ENCODE measurements at regions not wholly inside any gene's neighbourhood (a gene's known extent, or its start where the extent isn't known, plus 50 kb on each side); places are given as distances from the start of the nearest gene placed in this dataset.

- peak; percentile 5 for DNase-seq (ENCODE audit: low read depth, low spot score)
- in situ Hi-C loops (cut with HindIII; ENCODE audit: low sequenced_read_pairs): no loop called here
- peak; percentile 41 for TF ChIP-seq CTCF (IDR thresholded peaks at IDR 0.05; ENCODE audit: low read depth, low read length)
- H3K4me3 ChIP-seq (ENCODE audit: low read depth, low read length): no peak overlapping the region
Observed at GRCh38 chrX:26442340-26442739, 226.4 kb downstream of the MAGEB5 start.

- no peak for DNase-seq (ENCODE audit: low read depth, low spot score)
- H3K4me3 ChIP-seq (ENCODE audit: low read depth, low read length): no peak overlapping the region
- in situ Hi-C loops (cut with HindIII; ENCODE audit: low sequenced_read_pairs): no loop called here
- TF ChIP-seq CTCF (IDR thresholded peaks at IDR 0.05; ENCODE audit: low read depth, low read length): no peak
Observed at GRCh38 chrX:26414534-26414933, 198.6 kb downstream of the MAGEB5 start.

GRCh38 chrX:26411045-26411444 is 195.1 kb downstream of the MAGEB5 start:
- in situ Hi-C loops (cut with HindIII; ENCODE audit: low sequenced_read_pairs): no loop called here
- DNase-seq (ENCODE audit: low read depth, low spot score): no peak
- no peak for TF ChIP-seq CTCF (IDR thresholded peaks at IDR 0.05; ENCODE audit: low read depth, low read length)
- H3K4me3 ChIP-seq (ENCODE audit: low read depth, low read length): no peak overlapping the region

DNA sequence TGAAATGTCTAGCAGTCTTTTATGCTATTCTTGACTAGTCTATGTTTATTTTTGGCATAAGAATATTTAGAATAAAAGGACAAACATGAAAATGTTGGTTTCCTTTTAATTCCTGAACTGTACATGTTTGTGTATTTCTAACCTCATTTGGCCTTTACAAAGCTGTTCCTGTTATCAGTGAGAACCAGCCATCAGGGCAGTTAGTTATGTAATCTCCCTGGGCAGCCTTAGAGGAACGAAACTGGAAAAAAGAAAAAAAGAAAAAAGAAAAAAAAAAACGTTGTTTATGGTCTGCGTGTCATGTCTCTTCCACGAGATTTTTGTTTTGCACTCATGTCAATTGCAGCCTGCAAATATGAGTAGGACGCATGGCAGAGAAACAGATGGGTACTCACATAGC is 193.7 kb downstream of the MAGEB5 start:
- no peak overlapping the region for H3K4me3 ChIP-seq (ENCODE audit: low read depth, low read length)
- no peak for TF ChIP-seq CTCF (IDR thresholded peaks at IDR 0.05; ENCODE audit: low read depth, low read length)
- no peak for DNase-seq (ENCODE audit: low read depth, low spot score)
- in situ Hi-C loops (cut with HindIII; ENCODE audit: low sequenced_read_pairs): no loop called here

DNA sequence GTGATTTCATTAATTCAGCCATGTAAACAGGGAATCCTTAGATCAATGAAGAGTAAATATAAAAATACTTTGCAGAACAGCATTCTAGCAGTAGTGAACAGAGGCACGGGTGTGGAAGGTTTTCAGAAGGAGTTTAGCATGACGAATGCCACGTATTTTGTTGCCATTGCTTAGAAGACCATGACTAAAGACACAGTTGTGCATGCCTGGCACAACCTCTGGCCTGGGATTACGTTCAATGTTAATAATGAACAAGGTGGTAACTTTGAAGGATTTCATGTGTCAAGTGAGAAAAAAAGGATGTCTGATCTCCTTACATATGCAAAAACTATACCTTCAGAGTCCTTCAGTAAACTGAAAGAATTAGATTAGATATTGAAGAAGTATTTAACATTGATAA is 171.9 kb downstream of the MAGEB5 start:
- in situ Hi-C loops (cut with HindIII; ENCODE audit: low sequenced_read_pairs): no loop called here
- no peak for DNase-seq (ENCODE audit: low read depth, low spot score)
- TF ChIP-seq CTCF (IDR thresholded peaks at IDR 0.05; ENCODE audit: low read depth, low read length): no peak
- H3K4me3 ChIP-seq (ENCODE audit: low read depth, low read length): no peak overlapping the region

GRCh38 chrX:26376037-26376708 is 160.2 kb downstream of the MAGEB5 start:
- TF ChIP-seq CTCF (IDR thresholded peaks at IDR 0.05; ENCODE audit: low read depth, low read length): no peak
- in situ Hi-C loops (cut with HindIII; ENCODE audit: low sequenced_read_pairs): no loop called here
- no peak for DNase-seq (ENCODE audit: low read depth, low spot score)
- no peak overlapping the region for H3K4me3 ChIP-seq (ENCODE audit: low read depth, low read length)

Measured in astrocyte of the spinal cord (primary cell).